ENCODE measurements at regions not wholly inside any gene's neighbourhood (a gene's known extent, or its start where the extent isn't known, plus 50 kb on each side); places are given as distances from the start of the nearest gene placed in this dataset.

DNA sequence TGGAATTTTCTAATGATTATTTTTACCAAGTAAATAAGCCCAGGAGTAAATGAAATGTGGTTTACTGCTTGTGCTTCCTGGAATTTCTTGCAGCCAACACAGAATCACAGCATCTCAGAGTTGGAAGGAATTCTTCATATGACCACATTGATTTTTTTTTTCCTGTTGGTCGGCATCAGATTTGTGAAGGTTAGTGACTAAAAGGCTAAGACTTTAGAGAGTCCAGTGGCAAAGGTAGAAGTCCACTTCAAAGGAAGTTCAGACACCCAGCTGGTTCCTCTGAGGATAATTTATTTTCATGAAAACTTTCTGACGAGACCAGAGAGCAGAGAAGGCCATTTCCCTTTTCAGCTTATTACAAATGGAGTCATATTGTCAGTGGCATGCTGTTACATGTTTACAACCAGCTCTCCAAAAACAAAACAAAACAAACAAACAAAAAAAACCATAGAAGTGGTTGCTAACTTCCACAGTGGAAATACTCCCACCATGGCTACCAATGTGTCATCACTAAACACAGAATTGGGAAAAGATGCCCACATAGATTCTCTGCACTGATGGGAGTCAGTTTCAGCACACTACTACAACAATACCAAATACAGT is 77.2 kb upstream of the CDC42BPA start:
- H3K9me3 Mint-ChIP-seq, result no peaks in the 10 kb centered on the region
- no peaks in the 10 kb centered on the region for H3K36me3 Mint-ChIP-seq (ENCODE audit: low read depth)
- ATAC-seq (ENCODE audit: poor library complexity) (no peak), DNase-seq (no peak)
- H3K4me1 ChIP-seq (ENCODE audit: insufficient read depth, low read length), result no peaks in the 10 kb centered on the region
- no peak overlapping the region for H3K4me3 Mint-ChIP-seq
- ChIA-PET CTCF (no interaction called here), POLR2A (no interaction called here)
- no peaks in the 10 kb centered on the region for H3K9me3 ChIP-seq (ENCODE audit: control insufficient read depth in 1 of 2, insufficient read depth in 1 of 2, low read length in 2 of 2)
- H3K36me3 ChIP-seq (ENCODE audit: insufficient read depth, low read length), result no peaks in the 10 kb centered on the region
- peaks cover 7% of the 10 kb centered on the region for H3K27me3 Mint-ChIP-seq
- intact Hi-C loops (cut with DNase I, micrococcal nuclease), result no loop called here
- peaks cover 11% of the 10 kb centered on the region for H3K4me1 Mint-ChIP-seq (ENCODE audit: low read depth)
- no peak overlapping the region for H3K27ac ChIP-seq (ENCODE audit: low read depth in 1 of 2, low read length in 2 of 2)
- H3K4me3 ChIP-seq (ENCODE audit: low read length), result no peak overlapping the region
- H3K27ac Mint-ChIP-seq, result no peak overlapping the region
- H3K27me3 ChIP-seq (ENCODE audit: control insufficient read depth in 1 of 2, insufficient read depth in 2 of 2, low read length in 2 of 2), result peaks cover 0 to 3% of the 10 kb centered on the region in 2 experiments
- TF ChIP-seq, protein P1, sequence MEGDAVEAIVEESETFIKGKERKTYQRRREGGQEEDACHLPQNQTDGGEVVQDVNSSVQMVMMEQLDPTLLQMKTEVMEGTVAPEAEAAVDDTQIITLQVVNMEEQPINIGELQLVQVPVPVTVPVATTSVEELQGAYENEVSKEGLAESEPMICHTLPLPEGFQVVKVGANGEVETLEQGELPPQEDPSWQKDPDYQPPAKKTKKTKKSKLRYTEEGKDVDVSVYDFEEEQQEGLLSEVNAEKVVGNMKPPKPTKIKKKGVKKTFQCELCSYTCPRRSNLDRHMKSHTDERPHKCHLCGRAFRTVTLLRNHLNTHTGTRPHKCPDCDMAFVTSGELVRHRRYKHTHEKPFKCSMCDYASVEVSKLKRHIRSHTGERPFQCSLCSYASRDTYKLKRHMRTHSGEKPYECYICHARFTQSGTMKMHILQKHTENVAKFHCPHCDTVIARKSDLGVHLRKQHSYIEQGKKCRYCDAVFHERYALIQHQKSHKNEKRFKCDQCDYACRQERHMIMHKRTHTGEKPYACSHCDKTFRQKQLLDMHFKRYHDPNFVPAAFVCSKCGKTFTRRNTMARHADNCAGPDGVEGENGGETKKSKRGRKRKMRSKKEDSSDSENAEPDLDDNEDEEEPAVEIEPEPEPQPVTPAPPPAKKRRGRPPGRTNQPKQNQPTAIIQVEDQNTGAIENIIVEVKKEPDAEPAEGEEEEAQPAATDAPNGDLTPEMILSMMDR (IDR thresholded peaks at IDR 0.05), result no peak

DNA sequence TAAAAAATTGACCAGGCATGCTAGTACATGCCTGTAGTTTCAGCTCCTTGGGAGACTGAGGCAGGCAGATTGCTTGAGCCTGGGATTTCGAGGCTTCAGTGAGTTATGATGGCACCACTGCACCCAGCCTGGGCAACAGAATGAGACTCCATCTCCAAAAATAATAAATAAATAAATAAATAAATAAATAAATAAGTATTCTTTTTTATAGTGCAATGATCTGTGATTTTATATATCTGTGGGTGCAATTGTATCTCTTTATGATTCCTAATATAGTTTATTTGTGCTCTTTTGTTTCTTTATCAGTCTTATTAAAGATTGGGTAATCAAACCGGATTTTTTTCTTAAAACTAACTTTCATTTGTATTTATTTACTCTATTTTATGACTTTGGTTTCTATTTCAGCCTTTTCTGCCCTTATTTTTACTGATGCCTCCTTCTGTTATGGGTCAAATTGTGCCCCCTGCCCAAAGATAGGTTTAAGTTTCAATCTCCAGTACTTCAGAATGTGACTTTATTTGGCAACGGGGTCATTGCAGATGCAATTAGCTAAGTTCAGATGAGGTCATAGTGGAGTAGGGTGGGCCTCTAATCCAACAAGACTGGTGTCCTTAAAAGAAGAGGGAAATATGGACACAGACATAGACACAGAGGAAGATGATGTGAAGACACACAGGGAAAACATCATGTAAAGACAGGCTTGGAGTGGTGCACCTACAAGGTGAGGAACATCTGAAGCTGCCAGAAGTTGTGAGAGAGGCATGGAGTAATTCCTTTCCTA is 74.9 kb upstream of the CDC42BPA start:
- no peak for ATAC-seq (ENCODE audit: poor library complexity)
- Mint-ChIP-seq H3K27ac (no peak overlapping the region), H3K27me3 (no peaks in the 10 kb centered on the region), H3K4me3 (no peak overlapping the region), H3K36me3 (ENCODE audit: low read depth) (no peaks in the 10 kb centered on the region), H3K4me1 (ENCODE audit: low read depth) (peaks cover 11% of the 10 kb centered on the region), H3K9me3 (no peaks in the 10 kb centered on the region)
- DNase-seq, result no peak
- peaks cover 0 to 3% of the 10 kb centered on the region in 2 experiments for H3K27me3 ChIP-seq (ENCODE audit: control insufficient read depth in 1 of 2, insufficient read depth in 2 of 2, low read length in 2 of 2)
- no peaks in the 10 kb centered on the region for H3K36me3 ChIP-seq (ENCODE audit: insufficient read depth, low read length)
- POLR2A ChIA-PET, result interaction anchor here (0.6 kb wide), 1 partner anchor 333 kb away, joined by 3 read pairs; no protein-coding TSS in a partner anchor
- no peaks in the 10 kb centered on the region for H3K4me1 ChIP-seq (ENCODE audit: insufficient read depth, low read length)
- H3K9me3 ChIP-seq (ENCODE audit: control insufficient read depth in 1 of 2, insufficient read depth in 1 of 2, low read length in 2 of 2), result no peaks in the 10 kb centered on the region
- H3K4me3 ChIP-seq (ENCODE audit: low read length), result no peak overlapping the region
- intact Hi-C loops (cut with DNase I, micrococcal nuclease), result no loop called here
- CTCF ChIA-PET, result interaction anchor here (0.7 kb wide), 1 partner anchor 292 kb away, joined by 3 read pairs; no protein-coding TSS in a partner anchor
- H3K27ac ChIP-seq (ENCODE audit: low read depth in 1 of 2, low read length in 2 of 2), result no peak overlapping the region
- TF ChIP-seq, protein P1 (IDR thresholded peaks at IDR 0.05), result no peak

DNA sequence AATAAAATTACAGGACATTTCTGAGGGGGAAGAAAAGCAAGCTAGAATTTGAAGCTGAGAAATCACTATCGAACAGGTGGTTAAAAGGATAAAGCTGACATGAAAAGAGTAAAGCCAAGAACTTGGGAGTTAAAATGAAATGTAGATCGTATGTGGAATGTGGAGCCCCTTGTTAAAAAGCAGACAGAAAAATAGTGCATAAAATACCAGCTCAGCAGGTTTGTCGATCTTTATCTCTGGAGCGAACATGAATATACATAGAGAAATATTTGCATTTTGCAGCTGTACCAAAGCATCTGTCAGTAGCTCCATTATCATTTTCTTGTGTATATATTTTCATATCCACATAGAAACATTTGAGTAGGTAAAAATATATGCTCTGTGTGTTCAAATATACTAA is 73.6 kb upstream of the CDC42BPA start:
- no peak for DNase-seq
- H3K27me3 Mint-ChIP-seq, result peaks cover 6% of the 10 kb centered on the region
- no peaks in the 10 kb centered on the region for H3K36me3 ChIP-seq (ENCODE audit: insufficient read depth, low read length)
- H3K9me3 Mint-ChIP-seq, result no peaks in the 10 kb centered on the region
- POLR2A ChIA-PET, result no interaction called here
- no peak overlapping the region for H3K27ac ChIP-seq (ENCODE audit: low read depth in 1 of 2, low read length in 2 of 2)
- no peaks in the 10 kb centered on the region for H3K36me3 Mint-ChIP-seq (ENCODE audit: low read depth)
- H3K4me3 ChIP-seq (ENCODE audit: low read length), result no peak overlapping the region
- peaks cover 0 to 3% of the 10 kb centered on the region in 2 experiments for H3K27me3 ChIP-seq (ENCODE audit: control insufficient read depth in 1 of 2, insufficient read depth in 2 of 2, low read length in 2 of 2)
- H3K9me3 ChIP-seq (ENCODE audit: control insufficient read depth in 1 of 2, insufficient read depth in 1 of 2, low read length in 2 of 2), result no peaks in the 10 kb centered on the region
- no peak for ATAC-seq (ENCODE audit: poor library complexity)
- TF ChIP-seq, protein P1 (IDR thresholded peaks at IDR 0.05), result no peak
- CTCF ChIA-PET, result no interaction called here
- no peaks in the 10 kb centered on the region for H3K4me1 ChIP-seq (ENCODE audit: insufficient read depth, low read length)
- intact Hi-C loops (cut with DNase I, micrococcal nuclease), result no loop called here
- H3K4me1 Mint-ChIP-seq (ENCODE audit: low read depth), result peaks cover 3% of the 10 kb centered on the region
- no peak overlapping the region for H3K4me3 Mint-ChIP-seq
- H3K27ac Mint-ChIP-seq, result no peak overlapping the region
